Thymus (tissue), 11 donors: ENCODE measurements at regions not wholly inside any gene's neighbourhood (a gene's known extent, or its start where the extent isn't known, plus 50 kb on each side); places are given as distances from the start of the nearest gene placed in this dataset.

ENCODE experiments used
- DNase-seq, 9 donors: peaks; one replicate each; pipeline ENCODE4 v3.0.0-alpha.2; 2013; ENCODE audit warnings: low spot score in 9 of 9, low read depth in 6 of 9, missing footprints in 1 of 9
- H3K27ac ChIP-seq, 2 donors: one replicate each; pipeline ENCODE4 v1.5.1; 2013; ENCODE audit warnings: control low read depth in 1 of 2, low read depth in 1 of 2, low read length in 1 of 2, mild to moderate bottlenecking in 1 of 2, moderate library complexity in 1 of 2
- H3K27me3 ChIP-seq, 2 donors: one replicate each; pipeline ENCODE4 v1.5.1; 2013; ENCODE audit warnings: low read length in 1 of 2; ENCODE audit not compliant: control insufficient read depth in 2 of 2, insufficient read depth in 1 of 2
- H3K36me3 ChIP-seq, 2 donors: one replicate each; pipeline ENCODE4 v1.5.1; 2013; ENCODE audit warnings: low read length in 1 of 2, mild to moderate bottlenecking in 1 of 2, moderate library complexity in 1 of 2; ENCODE audit not compliant: control insufficient read depth in 2 of 2, insufficient read depth in 2 of 2
- H3K4me1 ChIP-seq, 2 donors: one replicate each; pipeline ENCODE4 v1.5.1; 2013; ENCODE audit warnings: low read length in 2 of 2; ENCODE audit not compliant: control insufficient read depth in 2 of 2, insufficient read depth in 2 of 2
- H3K4me3 ChIP-seq, 2 donors: one replicate each; pipeline ENCODE4 v1.5.1; 2013; ENCODE audit warnings: low read length in 2 of 2, control low read depth in 1 of 2, mild to moderate bottlenecking in 1 of 2
- H3K9me3 ChIP-seq, 2 donors: one replicate each; pipeline ENCODE4 v1.5.1; 2013; ENCODE audit warnings: low read length in 1 of 2, mild to moderate bottlenecking in 1 of 2; ENCODE audit not compliant: control insufficient read depth in 2 of 2, insufficient read depth in 1 of 2
- WGBS: extraction: QIAGEN DNeasy Blood & Tissue Kit; methylation state at CpG from one replicate; pipeline ENCODE4 v1.1.7; 2013; 5-methylcytosine and 5-hydroxymethylcytosine counted together
- donor health status: healthy.

DNA sequence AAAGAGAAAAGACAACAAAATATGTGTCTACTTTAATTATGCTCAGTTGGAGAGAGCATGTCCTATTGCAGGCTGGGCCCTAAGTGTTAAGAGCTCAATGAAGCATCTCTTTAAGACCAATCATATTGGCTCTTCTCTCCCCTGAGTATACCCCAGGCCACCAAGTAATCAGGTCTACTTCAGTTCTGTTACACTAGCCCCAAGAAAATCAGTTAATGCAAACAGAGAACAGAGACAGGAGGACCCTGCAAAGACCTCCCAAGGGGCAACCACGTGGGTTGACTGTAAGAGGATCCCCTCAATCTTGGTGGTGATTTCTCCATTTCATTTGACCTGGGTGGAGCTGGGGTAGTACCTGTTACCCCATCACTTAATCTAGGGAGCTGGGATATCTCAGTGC is 451.0 kb upstream of the ZNF507 start:
- Histone ChIP-seq H3K9me3 (peaks cover 0 to 4% of the 10 kb centered on the region in 2 donors), H3K27me3 (no peaks in the 10 kb centered on the region), H3K27ac (no peak overlapping the region), H3K36me3 (no peaks in the 10 kb centered on the region), H3K4me1 (no peaks in the 10 kb centered on the region), H3K4me3 (no peak overlapping the region)
- DNase-seq, result no peak
- 85% methylated on average over 1 of the region's 1 CpG for WGBS

DNA sequence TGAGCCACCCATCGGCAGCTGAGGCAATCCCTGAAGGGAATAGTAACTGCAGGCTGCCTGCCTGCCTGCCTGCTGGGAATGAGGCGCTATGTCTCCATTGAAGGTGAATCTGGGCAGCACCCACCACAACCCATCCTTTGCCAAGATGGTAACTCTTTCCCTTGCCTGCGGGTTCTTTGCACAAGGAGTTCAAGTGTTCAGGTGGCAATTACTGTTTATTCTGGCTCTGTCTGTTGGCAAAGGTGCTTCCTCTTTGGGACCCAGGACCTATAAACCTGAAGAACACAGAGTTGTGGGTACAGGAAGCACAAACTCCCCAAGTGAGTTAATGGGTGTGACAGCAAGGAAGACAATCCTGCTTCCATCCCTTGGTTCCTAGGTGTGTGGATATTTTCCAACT is 448.1 kb upstream of the ZNF507 start:
- Histone ChIP-seq H3K9me3 (peaks cover 0 to 10% of the 10 kb centered on the region in 2 donors), H3K27me3 (no peaks in the 10 kb centered on the region), H3K4me1 (no peaks in the 10 kb centered on the region), H3K4me3 (no peak overlapping the region), H3K36me3 (no peaks in the 10 kb centered on the region), H3K27ac (no peak overlapping the region)
- DNase-seq, result no peak
- WGBS, result 87% methylated on average over 3 of the region's 3 CpGs

DNA sequence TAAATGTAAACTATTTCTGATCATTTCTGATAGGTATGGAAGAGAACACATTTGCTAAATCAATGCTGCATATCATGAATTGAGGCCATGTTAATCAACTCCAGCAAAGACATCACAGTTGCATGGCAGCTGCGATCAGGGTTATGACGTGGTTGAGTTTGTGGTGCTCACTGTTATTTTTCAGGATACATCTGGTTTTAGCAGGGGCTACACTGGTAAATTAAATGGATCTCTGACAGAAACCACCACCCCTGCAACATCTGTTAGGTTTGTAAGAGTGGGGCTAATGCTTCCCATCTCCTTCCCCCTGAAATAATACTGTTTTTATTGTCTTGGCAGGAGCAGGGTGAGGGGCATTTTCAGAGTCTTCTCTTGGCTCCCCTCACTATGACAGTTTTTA is 444.4 kb upstream of the ZNF507 start:
- Histone ChIP-seq H3K4me3 (no peak overlapping the region), H3K9me3 (peaks cover 0 to 10% of the 10 kb centered on the region in 2 donors), H3K4me1 (no peaks in the 10 kb centered on the region), H3K27ac (no peak overlapping the region), H3K27me3 (no peaks in the 10 kb centered on the region), H3K36me3 (no peaks in the 10 kb centered on the region)
- no peak for DNase-seq
- 13% methylated on average over 2 of the region's 2 CpGs for WGBS

DNA sequence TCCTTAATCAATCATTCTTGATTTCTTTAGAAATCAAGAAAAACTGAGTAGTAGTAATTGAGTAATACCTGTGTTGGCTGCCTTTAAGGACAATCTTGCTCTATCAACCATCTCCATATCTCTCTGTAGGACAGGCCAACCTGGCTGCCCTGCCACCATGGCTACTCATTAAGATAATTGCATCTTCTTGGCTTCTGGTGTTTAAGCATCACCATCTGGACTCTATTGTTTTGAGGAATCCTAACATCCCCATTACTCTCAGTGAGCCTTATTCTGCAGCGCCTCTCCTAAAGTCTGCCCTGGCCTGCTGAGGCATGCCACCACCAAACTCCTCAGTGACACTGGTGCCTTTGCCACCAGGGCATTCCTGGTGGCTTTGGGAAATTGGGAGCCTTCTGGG is 442.6 kb upstream of the ZNF507 start:
- Histone ChIP-seq H3K27me3 (no peaks in the 10 kb centered on the region), H3K27ac (no peak overlapping the region), H3K36me3 (no peaks in the 10 kb centered on the region), H3K9me3 (peaks cover 0 to 7% of the 10 kb centered on the region in 2 donors), H3K4me3 (no peak overlapping the region), H3K4me1 (no peaks in the 10 kb centered on the region)
- no peak for DNase-seq
- WGBS, result 98% methylated on average over 1 of the region's 1 CpG

DNA sequence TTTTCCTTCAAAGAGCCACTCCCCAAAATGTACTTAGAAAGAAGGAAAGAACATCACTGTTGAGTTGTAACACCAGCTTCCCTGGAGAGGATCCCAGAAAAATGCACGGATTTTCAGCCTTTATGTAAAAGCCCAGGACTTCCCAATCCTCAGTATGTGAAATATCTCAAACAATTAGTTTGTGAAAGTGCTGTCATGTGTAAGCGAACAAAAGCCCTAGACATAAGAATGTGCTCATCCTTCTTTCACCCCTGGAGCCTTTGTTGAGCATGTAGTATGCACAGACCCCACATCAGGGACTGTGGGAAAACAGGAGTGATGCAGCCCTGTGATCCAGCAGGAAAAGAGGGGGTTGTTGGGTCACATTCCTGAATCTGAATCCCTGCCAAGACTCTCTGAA is 441.4 kb upstream of the ZNF507 start:
- Histone ChIP-seq H3K27ac (no peak overlapping the region), H3K36me3 (no peaks in the 10 kb centered on the region), H3K4me1 (no peaks in the 10 kb centered on the region), H3K4me3 (no peak overlapping the region), H3K27me3 (no peaks in the 10 kb centered on the region), H3K9me3 (peaks cover 0 to 7% of the 10 kb centered on the region in 2 donors)
- DNase-seq, result no peak
- 90% methylated on average over 2 of the region's 2 CpGs for WGBS

DNA sequence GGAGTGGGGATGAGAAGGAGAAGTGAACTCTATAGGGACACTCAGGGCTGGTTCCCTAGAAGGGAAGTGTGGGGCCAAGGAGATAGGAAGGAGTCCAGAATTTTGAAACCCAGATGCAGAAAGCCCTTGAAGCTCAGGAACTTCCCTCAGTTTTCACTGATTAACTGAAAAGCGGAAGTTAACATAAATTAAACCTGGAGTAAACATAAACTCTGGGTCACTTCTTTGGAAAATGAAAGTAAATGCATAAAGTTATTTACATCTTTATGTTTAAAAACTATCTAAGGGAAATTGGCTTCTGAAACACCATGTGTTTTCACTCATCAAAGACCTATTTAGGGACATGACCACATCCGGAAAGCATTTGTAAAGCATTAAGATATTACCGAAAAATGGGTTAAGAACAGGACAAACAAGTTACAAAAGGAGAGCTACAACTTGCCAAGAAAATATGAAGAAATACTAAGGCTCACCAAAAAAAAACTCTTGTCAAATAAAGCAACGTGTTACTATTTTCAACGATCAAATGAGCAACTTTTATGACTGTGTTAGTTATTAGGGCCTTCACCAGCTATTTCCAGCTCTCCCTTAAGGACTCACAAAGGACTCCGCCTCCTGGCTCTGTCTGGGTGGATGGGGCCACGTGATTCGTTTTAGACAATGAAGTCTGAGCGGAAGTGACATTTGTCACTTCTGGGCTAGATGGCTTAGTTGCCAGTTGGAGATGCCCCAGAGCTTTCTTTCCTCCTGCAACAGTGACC is 439.1 kb upstream of the ZNF507 start:
- Histone ChIP-seq H3K4me3 (no peak overlapping the region), H3K27ac (peak overlapping the region in 1 of 2 donors; percentile 46), H3K4me1 (no peaks in the 10 kb centered on the region), H3K9me3 (no peaks in the 10 kb centered on the region), H3K27me3 (no peaks in the 10 kb centered on the region), H3K36me3 (no peaks in the 10 kb centered on the region)
- DNase-seq, result no peak
- WGBS, result 28% methylated on average over 9 of the region's 9 CpGs

DNA sequence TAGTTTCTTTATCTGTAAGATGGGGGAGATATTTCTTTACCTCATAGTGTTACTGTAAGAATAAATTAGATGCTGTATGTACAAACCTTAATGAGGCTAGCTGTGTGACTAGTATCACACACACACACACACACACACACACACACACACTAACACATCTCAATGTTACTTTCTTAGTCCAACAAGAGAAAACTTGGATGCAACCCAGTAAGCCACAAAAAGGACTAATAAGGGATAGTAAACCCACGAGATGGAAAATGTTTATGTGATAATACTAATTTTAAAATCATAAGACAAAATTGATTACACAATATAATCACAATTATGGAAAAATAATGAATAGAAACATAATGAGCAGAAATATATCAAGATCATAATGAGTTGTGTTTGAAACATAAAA is 437.7 kb upstream of the ZNF507 start:
- H3K27ac ChIP-seq, result no peak overlapping the region

DNA sequence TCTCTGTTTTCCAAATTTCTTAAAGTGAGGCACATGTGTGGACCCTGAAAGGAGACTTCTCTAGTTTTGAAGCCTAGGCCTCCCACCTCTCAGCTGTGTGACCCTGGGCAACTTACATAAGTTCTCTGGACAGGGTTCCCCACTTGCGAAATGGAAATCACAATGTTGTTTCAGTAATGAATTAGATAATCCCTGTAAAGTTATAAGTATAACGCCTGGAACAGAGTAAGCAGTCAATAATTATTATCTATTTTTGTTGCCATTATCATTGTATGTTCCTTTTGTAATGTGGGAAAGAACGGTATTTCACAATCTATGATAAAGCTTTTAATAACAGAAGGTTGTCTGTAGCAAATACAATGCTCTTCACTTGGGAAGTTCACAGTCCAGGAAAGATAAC is 437.3 kb upstream of the ZNF507 start:
- Histone ChIP-seq H3K4me1 (no peaks in the 10 kb centered on the region), H3K27me3 (no peaks in the 10 kb centered on the region), H3K36me3 (no peaks in the 10 kb centered on the region), H3K27ac (no peak overlapping the region), H3K9me3 (no peaks in the 10 kb centered on the region), H3K4me3 (no peak overlapping the region)
- WGBS, result 95% methylated on average over 3 of the region's 3 CpGs
- DNase-seq, result no peak

More for the DNA sequence above, 437.7 kb upstream of the ZNF507 start:
- Histone ChIP-seq H3K4me3 (no peak overlapping the region), H3K27me3 (no peaks in the 10 kb centered on the region), H3K9me3 (no peaks in the 10 kb centered on the region), H3K4me1 (no peaks in the 10 kb centered on the region), H3K36me3 (no peaks in the 10 kb centered on the region)
- WGBS, result 79% methylated on average over 1 of the region's 1 CpG
- DNase-seq, result no peak

DNA sequence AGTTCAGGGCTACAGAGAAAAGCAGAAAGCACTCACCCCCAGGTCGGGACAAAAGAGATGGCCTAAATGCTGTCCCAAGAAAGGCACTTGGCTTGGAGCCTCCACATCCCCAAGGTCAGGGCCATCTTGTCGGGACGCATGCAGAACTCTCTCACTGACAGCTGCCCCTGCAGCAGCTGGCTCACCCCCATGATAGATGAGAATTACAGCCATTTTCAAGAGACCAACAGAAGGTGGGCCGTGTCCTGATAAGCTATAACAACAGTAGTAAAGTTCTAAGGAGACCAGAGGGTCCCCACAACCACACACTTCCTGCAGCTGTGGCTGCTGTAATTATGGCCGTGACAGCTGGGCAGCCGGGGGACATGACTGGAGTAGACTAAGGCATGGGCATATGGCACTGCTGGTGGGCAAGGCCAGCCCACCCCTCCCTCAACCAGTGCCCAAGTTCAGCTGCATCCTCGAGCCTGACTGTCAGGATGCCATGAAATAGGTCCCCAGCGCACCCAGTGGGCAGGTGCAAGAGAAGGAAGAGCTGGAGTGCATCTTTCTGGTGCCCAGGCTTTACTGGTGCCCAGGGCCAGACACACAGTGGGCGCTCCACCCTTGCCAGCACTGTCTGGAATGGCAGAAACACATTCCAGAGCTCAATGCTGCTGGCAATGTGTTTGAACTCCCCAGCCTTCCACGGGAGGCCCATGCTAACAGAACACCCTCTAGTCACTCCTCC is 436.7 kb upstream of the ZNF507 start:
- H3K27me3 ChIP-seq, result no peaks in the 10 kb centered on the region
- WGBS, result 48% methylated on average over 10 of the region's 10 CpGs
- H3K36me3 ChIP-seq, result no peaks in the 10 kb centered on the region
- no peak overlapping the region for H3K4me3 ChIP-seq
- no peaks in the 10 kb centered on the region for H3K4me1 ChIP-seq
- no peaks in the 10 kb centered on the region for H3K9me3 ChIP-seq
- no peak for DNase-seq
- no peak overlapping the region for H3K27ac ChIP-seq
